SK-N-SH (cell line): ENCODE measurements at regions not wholly inside any gene's neighbourhood (a gene's known extent, or its start where the extent isn't known, plus 50 kb on each side); places are given as distances from the start of the nearest gene placed in this dataset.

Experiments
- CTCF ChIA-PET: fragments of 300-600, 350-600 bp; formaldehyde crosslinking; extraction: SDS; loops from one replicate; lab custom pipeline; 2021; lab: Yijun Ruan, JAX
- POLR2A ChIA-PET: fragments of 350-600 bp; sonication (Branson Sonifier 250); formaldehyde crosslinking; extraction: SDS; loops from one replicate; lab custom pipeline; 2020; ENCODE audit warnings: antibody characterized with exemption, inconsistent platforms; lab: Yijun Ruan, JAX
- DNase-seq: peaks from one replicate; pipeline ENCODE4 v3.0.0; 2012
- H2AFZ ChIP-seq: fragments of 200-600 bp; sonication (generic); 2 replicates; pipeline ENCODE4 v1.8.1; 2016; ENCODE audit warnings: antibody characterized with exemption, mild to moderate bottlenecking, low read depth
- H3F3A ChIP-seq: fragments of 200-600 bp; sonication (generic); replicated peaks from 2 replicates; pipeline ENCODE3; 2016; ENCODE audit warnings: antibody characterized with exemption, mild to moderate bottlenecking; ENCODE audit not compliant: insufficient read depth
- H3K27ac ChIP-seq, 2 experiments: fragments of 200-500 bp in 1 of 2; fragments of 200-600 bp in 1 of 2; sonication (Bioruptor generic) in 1 of 2; sonication (generic), shearing (Covaris generic) in 1 of 2; 2 replicates each; pipeline versions ENCODE4 v1.5.1 to v1.6.1; 2014 to 2016; ENCODE audit warnings: low read depth in 2 of 2, inconsistent platforms in 1 of 2, low read length in 1 of 2, mild to moderate bottlenecking in 1 of 2, mixed read lengths in 1 of 2
- H3K27me3 ChIP-seq: fragments of 200-600 bp; sonication (generic), shearing (Covaris generic); 2 replicates; pipeline ENCODE4 v1.6.1; 2016; ENCODE audit warnings: mixed run types; ENCODE audit not compliant: insufficient read depth
- H3K36me3 ChIP-seq, 2 experiments: fragments of 200-500 bp in 1 of 2; fragments of 200-600 bp in 1 of 2; sonication (Bioruptor generic) in 1 of 2; sonication (generic) in 1 of 2; replicated peaks in 1 of 2; 2 replicates each; pipeline versions ENCODE3 to v1.5.1; 2014 to 2016; ENCODE audit warnings: low read length in 1 of 2, mild to moderate bottlenecking in 1 of 2; ENCODE audit not compliant: insufficient read depth in 2 of 2, control insufficient read depth in 1 of 2
- H3K4me1 ChIP-seq, 2 experiments: fragments of 200-500 bp in 1 of 2; fragments of 200-600 bp in 1 of 2; sonication (Bioruptor generic) in 1 of 2; sonication (generic), shearing (Covaris generic) in 1 of 2; 2 replicates each; pipeline versions ENCODE4 v1.5.1 to v1.6.1; 2014 to 2016; ENCODE audit warnings: low read depth in 1 of 2, low read length in 1 of 2, mixed run types in 1 of 2; ENCODE audit not compliant: insufficient read depth in 2 of 2, control insufficient read depth in 1 of 2
- H3K4me2 ChIP-seq: fragments of 200-600 bp; sonication (generic), shearing (Covaris generic); 2 replicates; pipeline ENCODE4 v1.6.1; 2017; ENCODE audit warnings: mixed run types
- H3K4me3 ChIP-seq, 2 experiments: fragments of 200-500 bp in 1 of 2; fragments of 200-600 bp in 1 of 2; sonication (Bioruptor generic) in 1 of 2; sonication (generic), shearing (Covaris generic) in 1 of 2; 2 replicates each; pipeline versions ENCODE4 v1.5.1 to v1.8.1; 2014 to 2016; ENCODE audit warnings: low read depth in 2 of 2, inconsistent platforms in 1 of 2, low read length in 1 of 2, mild to moderate bottlenecking in 1 of 2, mixed read lengths in 1 of 2, moderate library complexity in 1 of 2
- H3K79me2 ChIP-seq: fragments of 200-600 bp; sonication (generic); 2 replicates; pipeline ENCODE4 v1.8.1; 2017; ENCODE audit warnings: mild to moderate bottlenecking; ENCODE audit not compliant: insufficient read depth
- H3K9ac ChIP-seq: fragments of 200-600 bp; sonication (generic); 2 replicates; pipeline ENCODE4 v1.6.1; 2017; ENCODE audit warnings: mixed run types
- H3K9me2 ChIP-seq: fragments of 200-600 bp; sonication (generic); 2 replicates; pipeline ENCODE4 v1.6.1; 2017; ENCODE audit warnings: mixed run types
- H3K9me3 ChIP-seq: fragments of 200-600 bp; sonication (generic); 2 replicates; pipeline ENCODE4 v1.6.1; 2017; ENCODE audit warnings: mixed run types, mild to moderate bottlenecking, moderate library complexity
- H4K20me1 ChIP-seq: fragments of 200-600 bp; sonication (generic); 2 replicates; pipeline ENCODE4 v1.6.1; 2017; ENCODE audit warnings: mild to moderate bottlenecking, mixed run types; ENCODE audit not compliant: insufficient read depth
- EZH2phosphoT487 ChIP-seq: fragments of 200-600 bp; sonication (generic); IDR thresholded peaks from 2 replicates; pipeline ENCODE4 v1.6.1; 2017; ENCODE audit warnings: low read depth, mixed run types, mild to moderate bottlenecking, antibody characterized with exemption, moderate library complexity, borderline replicate concordance
- FOSL2 ChIP-seq: IDR thresholded peaks from 2 replicates; pipeline ENCODE4 v1.4.0; 2012; ENCODE audit warnings: low read depth, mild to moderate bottlenecking, moderate library complexity, borderline replicate concordance
- FOXJ3 ChIP-seq: sonication (generic); formaldehyde crosslinking; IDR thresholded peaks from 2 replicates; pipeline ENCODE4 v1.5.1; 2020; ENCODE audit warnings: mild to moderate bottlenecking, missing genetic modification reagents
- FOXM1 ChIP-seq: IDR thresholded peaks from 2 replicates; pipeline ENCODE4 v1.4.0; 2012; ENCODE audit warnings: low read depth, mild to moderate bottlenecking
- JUND ChIP-seq: IDR thresholded peaks from 2 replicates; pipeline ENCODE4 v1.4.0; 2012
- MEF2A ChIP-seq: IDR thresholded peaks from 2 replicates; pipeline ENCODE4 v1.4.0; 2012; ENCODE audit warnings: low read depth, borderline replicate concordance
- MXI1 ChIP-seq: IDR thresholded peaks from 2 replicates; pipeline ENCODE4 v1.6.1; 2012; ENCODE audit warnings: mild to moderate bottlenecking, low read depth, low read length, improper control_type of control experiment
- NFIC ChIP-seq: IDR thresholded peaks from 2 replicates; pipeline ENCODE4 v1.4.0; 2012; ENCODE audit warnings: borderline replicate concordance
- NRF1 ChIP-seq: IDR thresholded peaks from 2 replicates; pipeline ENCODE4 v1.6.1; 2012; ENCODE audit warnings: low read depth, mild to moderate bottlenecking, low read length
- PBX3 ChIP-seq: IDR thresholded peaks from 2 replicates; pipeline ENCODE4; 2012
- RCOR1 ChIP-seq: fragments of 150-350 bp; IDR thresholded peaks from 2 replicates; pipeline ENCODE4 v1.6.1; 2017; ENCODE audit warnings: antibody characterized with exemption, low read length
- RXRA ChIP-seq: IDR thresholded peaks from 2 replicates; pipeline ENCODE4 v1.4.0; 2012; ENCODE audit warnings: low read depth, mild to moderate bottlenecking, borderline replicate concordance
- SIN3A ChIP-seq: IDR thresholded peaks from 2 replicates; pipeline ENCODE4 v1.6.1; 2012; ENCODE audit warnings: low read depth, mild to moderate bottlenecking, low read length, moderate library complexity, borderline replicate concordance
- TAF1 ChIP-seq: IDR thresholded peaks from 2 replicates; pipeline ENCODE4 v1.6.1; 2012; ENCODE audit warnings: low read depth, mild to moderate bottlenecking, low read length, moderate library complexity, borderline replicate concordance
- TEAD4 ChIP-seq: IDR thresholded peaks from 2 replicates; pipeline ENCODE4 v1.4.0; 2012; ENCODE audit warnings: mild to moderate bottlenecking, borderline replicate concordance; ENCODE audit not compliant: insufficient read depth
- USF1 ChIP-seq: IDR thresholded peaks from 2 replicates; pipeline ENCODE4 v1.4.0; 2012; ENCODE audit warnings: low read depth, borderline replicate concordance
- YY1 ChIP-seq: IDR thresholded peaks from 2 replicates; pipeline ENCODE4 v1.4.0; 2012; ENCODE audit warnings: low read depth, mild to moderate bottlenecking
- ZBTB33 ChIP-seq: IDR thresholded peaks from 2 replicates; pipeline ENCODE4 v1.4.0; 2012; ENCODE audit warnings: low read depth, borderline replicate concordance
- WGBS: methylation state at CpG from one replicate; pipeline ENCODE4 v1.1.6; 2017; ENCODE audit warnings: low lambda C conversion rate; 5-methylcytosine and 5-hydroxymethylcytosine counted together

GRCh38 chr3:33932010-33932764 is 133.8 kb downstream of the PDCD6IP start:
- no peaks in the 10 kb centered on the region for H3K36me3 ChIP-seq
- no peaks in the 10 kb centered on the region for H3K79me2 ChIP-seq
- H2AFZ ChIP-seq, result no peak overlapping the region
- TF ChIP-seq ZBTB33, result no peak
- no peak for TF ChIP-seq EZH2phosphoT487
- TF ChIP-seq RXRA, result no peak
- TF ChIP-seq FOXM1, result no peak
- no peak for TF ChIP-seq MEF2A
- no peak for TF ChIP-seq SIN3A
- TF ChIP-seq FOSL2, result no peak
- no peak for TF ChIP-seq TAF1
- TF ChIP-seq FOXJ3 (CRISPR knock-in tag), result no peak
- no peak for TF ChIP-seq NFIC
- TF ChIP-seq JUND, result no peak
- no peak for TF ChIP-seq PBX3
- no peak for TF ChIP-seq NRF1
- no peak for TF ChIP-seq YY1
- TF ChIP-seq MXI1, result no peak
- no peak for TF ChIP-seq RCOR1
- no peak for TF ChIP-seq USF1
- no peak for TF ChIP-seq TEAD4
- no peaks in the 10 kb centered on the region for H4K20me1 ChIP-seq
- H3K9me3 ChIP-seq, result no peaks in the 10 kb centered on the region
- no peaks in the 10 kb centered on the region for H3F3A ChIP-seq
- H3K4me3 ChIP-seq, result no peak overlapping the region
- no peaks in the 10 kb centered on the region; a peak in 1 of 4 replicates for H3K4me1 ChIP-seq
- H3K27me3 ChIP-seq, result no peaks in the 10 kb centered on the region
- H3K9ac ChIP-seq, result no peak overlapping the region
- no peak overlapping the region for H3K4me2 ChIP-seq
- H3K27ac ChIP-seq, result no peak overlapping the region
- H3K9me2 ChIP-seq, result no peaks in the 10 kb centered on the region
- no peak for DNase-seq
- CTCF ChIA-PET, result interaction anchor here (0.6 to 1.2 kb wide), 2 partner anchors 48 to 54 kb away, joined by 3 to 4 read pairs; no protein-coding TSS in a partner anchor
- POLR2A ChIA-PET, result no interaction called here
- WGBS, result 49% methylated on average over 6 of the region's 6 CpGs
